ENCODE measurements at regions not wholly inside any gene's neighbourhood (a gene's known extent, or its start where the extent isn't known, plus 50 kb on each side); places are given as distances from the start of the nearest gene placed in this dataset.

GRCh38 chr1:238001818-238002217, 111.1 kb upstream of the ZP4 start:
- TF ChIP-seq, protein P1, sequence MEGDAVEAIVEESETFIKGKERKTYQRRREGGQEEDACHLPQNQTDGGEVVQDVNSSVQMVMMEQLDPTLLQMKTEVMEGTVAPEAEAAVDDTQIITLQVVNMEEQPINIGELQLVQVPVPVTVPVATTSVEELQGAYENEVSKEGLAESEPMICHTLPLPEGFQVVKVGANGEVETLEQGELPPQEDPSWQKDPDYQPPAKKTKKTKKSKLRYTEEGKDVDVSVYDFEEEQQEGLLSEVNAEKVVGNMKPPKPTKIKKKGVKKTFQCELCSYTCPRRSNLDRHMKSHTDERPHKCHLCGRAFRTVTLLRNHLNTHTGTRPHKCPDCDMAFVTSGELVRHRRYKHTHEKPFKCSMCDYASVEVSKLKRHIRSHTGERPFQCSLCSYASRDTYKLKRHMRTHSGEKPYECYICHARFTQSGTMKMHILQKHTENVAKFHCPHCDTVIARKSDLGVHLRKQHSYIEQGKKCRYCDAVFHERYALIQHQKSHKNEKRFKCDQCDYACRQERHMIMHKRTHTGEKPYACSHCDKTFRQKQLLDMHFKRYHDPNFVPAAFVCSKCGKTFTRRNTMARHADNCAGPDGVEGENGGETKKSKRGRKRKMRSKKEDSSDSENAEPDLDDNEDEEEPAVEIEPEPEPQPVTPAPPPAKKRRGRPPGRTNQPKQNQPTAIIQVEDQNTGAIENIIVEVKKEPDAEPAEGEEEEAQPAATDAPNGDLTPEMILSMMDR (IDR thresholded peaks at IDR 0.05) = no peak
- TF ChIP-seq ZFX (IDR thresholded peaks at IDR 0.05; ENCODE audit: borderline replicate concordance) = no peak

Data from 22Rv1 (cell line).